Cerebellar cortex (tissue), 1 donor: ENCODE measurements at regions not wholly inside any gene's neighbourhood (a gene's known extent, or its start where the extent isn't known, plus 50 kb on each side); places are given as distances from the start of the nearest gene placed in this dataset.
"Not testable (repeated sequence)": the region's sequence is repeated elsewhere in the genome, so short reads cannot be mapped to it uniquely, and the experiment has no call there.

Experiments used
- DNase-seq: peaks from one replicate; pipeline ENCODE4 v3.0.0-alpha.2; 2015; ENCODE audit warnings: low spot score

- no peak for DNase-seq
Observed at GRCh38 chr4:124943145-124943889, 230.8 kb upstream of the ANKRD50 start.

DNA sequence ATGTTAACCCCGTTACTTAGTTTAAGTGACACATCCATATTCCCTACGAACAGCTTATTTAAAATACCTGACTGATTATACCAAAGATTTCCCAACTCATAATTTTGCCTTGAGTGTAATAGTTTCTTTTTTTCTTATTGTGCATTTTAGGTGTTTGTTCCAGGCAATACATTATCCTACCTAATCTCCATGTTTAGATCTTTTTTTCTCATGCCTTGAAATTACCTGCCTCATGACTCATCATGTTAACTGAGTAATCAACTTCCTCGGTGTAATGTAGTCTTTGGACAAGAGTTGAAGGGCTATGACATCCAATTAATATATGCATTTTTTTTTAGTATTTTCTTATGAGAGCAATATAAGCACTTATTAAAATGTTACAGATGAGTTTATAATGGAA, 228.7 kb upstream of the ANKRD50 start:
- DNase-seq = no peak

DNA sequence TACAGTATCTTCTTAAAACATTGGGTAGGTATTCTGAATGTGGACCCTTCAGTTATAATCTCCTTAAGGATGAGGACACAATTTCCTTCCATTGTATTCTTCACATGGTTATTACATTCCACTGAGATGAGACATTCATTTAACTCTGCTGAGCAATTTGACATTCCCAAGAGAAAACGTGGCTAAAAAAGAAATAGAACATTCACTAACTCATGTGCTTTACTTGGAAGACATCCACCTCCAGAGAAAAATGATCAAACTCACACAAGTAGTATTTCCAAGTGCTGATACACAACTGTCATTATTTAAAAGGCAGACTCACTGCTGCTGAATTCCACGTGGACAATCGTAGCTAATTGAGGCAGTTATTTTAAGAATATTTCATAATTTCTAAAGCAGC, 227.9 kb upstream of the ANKRD50 start:
- DNase-seq = no peak

DNA sequence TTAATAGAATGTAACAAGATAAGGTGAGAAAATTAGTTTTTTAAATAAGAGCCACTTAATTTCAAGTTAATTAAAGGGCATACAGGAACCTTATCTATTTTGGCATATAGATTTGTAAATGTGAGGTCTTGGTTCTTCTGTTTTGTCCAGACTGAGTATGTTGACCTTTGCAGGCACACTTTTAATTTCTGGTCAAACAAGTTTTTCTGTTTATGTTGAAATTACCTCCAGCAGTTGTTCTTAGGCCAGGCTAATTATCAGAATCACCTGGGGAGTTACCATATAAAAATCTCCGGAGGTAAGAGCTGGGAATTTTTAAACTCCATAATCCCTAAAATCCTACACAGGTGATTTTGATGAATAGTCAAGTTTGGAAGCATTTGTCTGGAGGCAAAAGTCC, 227.4 kb upstream of the ANKRD50 start:
- DNase-seq = no peak

- no peak for DNase-seq
Observed at GRCh38 chr4:124938836-124939235, 226.3 kb upstream of the ANKRD50 start.

DNA sequence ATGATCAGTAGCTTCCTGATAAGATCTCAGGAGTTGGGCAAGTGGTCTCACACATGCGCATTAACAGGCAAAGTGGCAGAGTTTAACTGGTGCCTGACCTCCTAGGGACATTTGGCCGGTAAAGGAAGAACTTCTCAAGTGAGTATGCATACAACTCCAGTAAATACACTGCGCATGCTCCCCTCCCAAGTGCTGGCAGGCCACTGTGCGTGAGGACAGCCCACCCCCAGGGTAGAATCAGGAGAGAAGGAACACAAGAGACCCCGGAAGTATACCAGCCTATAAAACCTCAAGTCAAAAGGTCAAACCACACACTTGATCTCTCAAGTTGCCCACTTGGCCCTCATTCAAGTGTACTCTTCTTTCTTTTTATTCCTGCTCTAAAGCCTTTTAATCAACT, 225.5 kb upstream of the ANKRD50 start:
- no peak for DNase-seq

DNA sequence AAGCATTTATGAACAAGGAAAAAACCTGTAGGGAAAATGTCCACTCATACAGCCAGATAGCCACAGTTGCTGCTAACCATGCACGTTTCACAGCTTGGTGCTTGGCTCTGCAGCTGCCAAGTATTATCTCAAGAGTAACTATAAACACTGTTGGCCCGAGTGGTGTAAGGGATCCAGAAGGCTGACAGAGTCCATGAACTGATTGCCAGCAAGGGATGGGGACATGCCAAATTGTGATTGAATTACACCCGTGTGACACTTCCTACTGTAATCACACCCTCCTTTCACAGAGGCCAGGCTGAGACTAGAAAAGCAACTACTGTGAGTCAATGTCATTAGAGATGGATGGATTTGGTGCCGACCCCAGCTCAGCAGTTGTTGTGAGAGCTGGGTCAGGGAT, 223.9 kb upstream of the ANKRD50 start:
- DNase-seq = peak; percentile 16

GRCh38 chr4:124934916-124935315, 222.4 kb upstream of the ANKRD50 start:
- no peak for DNase-seq

GRCh38 chr4:124933521-124933920, 221.0 kb upstream of the ANKRD50 start:
- no peak for DNase-seq

DNA sequence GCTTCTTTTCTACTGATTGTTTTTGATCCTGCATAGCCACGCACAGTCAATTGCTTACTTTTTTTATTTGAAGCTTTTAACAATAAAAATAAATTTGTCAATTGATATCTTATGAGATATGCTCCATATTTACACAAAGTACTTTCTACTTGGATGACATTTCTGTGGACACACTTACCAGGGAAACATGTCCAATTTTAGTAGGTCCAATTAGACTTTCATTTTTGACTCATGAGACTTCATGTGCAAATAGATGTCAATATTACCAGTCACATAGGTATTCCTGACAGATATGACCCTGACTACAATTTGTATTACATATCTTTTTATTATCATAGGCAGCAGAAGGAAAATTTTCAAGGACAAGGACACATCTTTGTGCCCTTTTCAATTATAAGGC, 219.9 kb upstream of the ANKRD50 start:
- DNase-seq = no peak

DNA sequence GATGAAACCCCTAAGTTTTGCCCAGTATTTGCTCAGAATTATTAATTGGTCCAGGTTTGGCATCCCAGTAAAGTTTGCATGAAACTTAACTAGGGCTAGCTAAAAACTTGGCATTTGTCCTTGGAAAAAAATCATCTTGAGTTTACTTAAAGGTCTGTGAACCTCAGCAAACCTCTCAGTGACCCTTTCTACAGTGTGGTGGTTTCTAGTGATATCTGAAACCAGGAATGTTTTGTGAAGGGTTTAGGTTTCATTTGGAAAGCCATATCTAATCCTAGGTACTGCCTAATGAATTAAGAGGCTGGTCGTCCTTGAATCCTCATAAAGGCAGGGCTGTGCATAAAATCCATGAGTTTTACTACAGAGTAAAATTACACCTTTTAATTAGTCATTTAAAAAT, 218.5 kb upstream of the ANKRD50 start:
- no peak for DNase-seq

GRCh38 chr4:124922748-124923147, 210.2 kb upstream of the ANKRD50 start:
- not testable (repeated sequence) for DNase-seq

DNA sequence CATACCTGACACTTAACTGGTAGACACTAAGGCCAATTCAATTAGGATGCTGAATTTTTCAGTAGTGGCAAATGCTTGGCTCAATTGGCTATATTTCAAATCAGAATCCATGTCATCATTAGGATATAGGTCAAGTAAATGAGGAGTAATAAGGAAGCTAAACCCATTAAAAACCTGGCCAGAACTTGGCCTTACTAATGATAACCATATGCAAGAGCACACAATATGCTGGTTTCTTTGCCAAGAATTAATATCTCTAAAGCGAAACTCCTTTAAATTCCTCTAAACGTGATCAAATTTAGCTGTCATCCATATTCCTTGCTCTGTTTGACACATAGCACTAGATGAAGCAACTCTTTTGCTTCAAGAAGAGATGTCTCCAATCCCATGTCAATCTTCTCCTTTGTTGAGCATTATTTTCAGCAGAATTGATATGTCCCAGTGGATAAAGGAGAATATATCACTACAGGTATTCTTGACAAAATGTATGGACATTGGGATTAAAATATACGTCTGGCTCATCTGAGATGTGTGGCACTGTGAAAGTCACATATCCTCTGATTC, 206.1 kb upstream of the ANKRD50 start:
- no peak for DNase-seq

DNA sequence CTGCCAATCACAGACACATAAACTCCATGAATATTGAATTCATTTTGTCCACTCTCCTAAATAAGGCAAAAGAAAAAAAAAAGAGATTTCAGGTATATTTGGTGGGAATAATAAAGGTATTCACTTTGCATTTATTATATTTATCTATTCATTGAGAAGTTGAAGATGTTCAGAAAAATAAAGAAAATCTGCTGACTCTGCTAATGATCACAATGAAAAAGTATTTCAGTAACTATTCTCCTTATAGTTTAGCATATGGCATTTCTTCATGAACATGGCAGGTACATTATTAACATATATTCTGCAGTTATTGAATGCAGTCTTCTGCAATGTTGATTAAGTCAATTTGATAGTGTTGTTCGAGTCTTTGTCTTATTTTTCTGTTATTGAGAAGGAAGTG, 202.5 kb upstream of the ANKRD50 start:
- no peak for DNase-seq

- no peak for DNase-seq
Observed at GRCh38 chr4:124913237-124913636, 200.7 kb upstream of the ANKRD50 start.

DNA sequence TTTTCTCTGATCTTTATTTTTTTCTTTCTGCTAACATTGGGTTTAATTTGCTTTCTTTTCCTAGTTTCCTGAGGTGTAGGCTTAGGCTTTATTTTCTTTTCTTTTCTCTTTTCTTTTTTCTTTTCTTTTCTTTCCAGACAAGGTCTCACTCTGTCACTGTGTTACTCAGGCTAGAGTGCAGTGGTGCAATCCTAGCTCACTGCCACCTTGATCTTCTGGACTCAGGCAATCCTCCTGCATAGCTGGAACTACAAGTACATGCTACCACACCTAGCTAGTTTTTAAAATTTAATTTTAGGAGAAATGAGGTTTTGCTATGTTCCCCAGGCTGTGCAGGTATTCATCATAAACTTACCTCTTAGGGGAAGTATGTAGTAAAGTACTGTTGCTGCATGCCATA, 197.8 kb upstream of the ANKRD50 start:
- DNase-seq = no peak

DNA sequence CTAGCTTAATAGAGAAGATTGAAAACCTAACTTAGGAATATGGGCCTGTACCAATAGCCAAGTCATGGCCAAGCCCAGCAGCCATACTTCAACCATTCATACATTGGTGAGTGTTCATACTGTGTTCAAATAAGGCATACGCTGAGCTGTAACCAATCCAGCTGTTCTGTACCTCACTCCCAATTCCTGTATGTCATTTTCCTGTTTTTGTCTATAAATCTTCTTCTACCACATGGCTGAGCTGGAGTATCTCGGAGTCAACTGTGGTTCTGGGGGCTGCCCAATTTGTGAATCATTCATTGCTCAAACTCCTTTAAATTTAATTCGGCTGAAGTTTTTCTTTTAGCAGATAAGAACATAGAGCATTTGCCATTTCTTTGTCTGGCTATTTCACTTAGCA, 195.3 kb upstream of the ANKRD50 start:
- no peak for DNase-seq

DNA sequence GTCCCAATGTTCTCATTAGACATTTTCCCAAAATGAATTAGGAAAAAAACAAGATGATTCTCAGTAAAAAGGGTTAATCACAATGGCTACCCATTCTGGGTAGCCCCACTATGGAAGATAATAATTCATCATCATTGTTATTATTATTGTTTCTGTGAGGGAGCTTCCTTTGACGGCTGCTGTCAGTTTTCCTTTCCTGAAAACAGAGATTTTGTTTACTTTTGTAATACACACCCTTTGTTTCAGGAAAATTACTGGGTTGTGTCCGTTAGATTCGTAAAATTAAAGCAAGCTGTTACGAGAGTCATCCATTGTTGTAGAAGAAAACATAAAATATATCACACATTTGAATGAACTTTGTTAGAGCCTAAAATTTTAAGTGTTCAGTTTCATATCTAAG, 192.9 kb upstream of the ANKRD50 start:
- no peak for DNase-seq

DNA sequence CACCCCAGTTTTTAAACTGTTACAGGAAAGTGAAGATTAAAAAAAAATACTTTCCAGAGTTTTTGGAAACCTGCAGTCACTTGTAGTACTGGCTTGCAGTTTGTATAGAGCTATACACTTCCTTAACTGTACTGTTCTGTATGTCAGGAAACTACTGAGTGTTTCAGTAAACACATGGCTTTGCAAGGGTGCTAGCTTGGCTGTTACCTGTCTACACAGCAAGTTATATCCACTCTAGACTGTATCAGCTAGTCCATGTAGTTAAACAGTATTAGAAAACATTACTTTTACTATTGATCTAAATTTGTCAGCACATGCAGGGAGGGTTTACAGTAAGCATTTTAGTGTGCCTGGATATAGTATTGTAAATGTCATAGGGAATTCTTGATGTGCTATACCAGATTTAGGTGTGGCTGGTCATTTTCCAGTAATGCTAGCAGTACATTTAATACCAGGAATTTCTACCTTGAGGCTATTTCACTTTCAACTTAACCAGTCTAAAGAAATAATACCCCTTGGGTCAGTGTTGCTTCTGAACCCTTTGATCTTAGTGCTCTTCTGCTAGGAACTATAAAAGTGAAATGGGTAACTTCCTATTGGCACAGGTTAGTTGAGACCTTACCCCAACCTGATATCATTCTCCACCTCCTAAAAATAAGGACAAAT, 192.3 kb upstream of the ANKRD50 start:
- DNase-seq = no peak

DNA sequence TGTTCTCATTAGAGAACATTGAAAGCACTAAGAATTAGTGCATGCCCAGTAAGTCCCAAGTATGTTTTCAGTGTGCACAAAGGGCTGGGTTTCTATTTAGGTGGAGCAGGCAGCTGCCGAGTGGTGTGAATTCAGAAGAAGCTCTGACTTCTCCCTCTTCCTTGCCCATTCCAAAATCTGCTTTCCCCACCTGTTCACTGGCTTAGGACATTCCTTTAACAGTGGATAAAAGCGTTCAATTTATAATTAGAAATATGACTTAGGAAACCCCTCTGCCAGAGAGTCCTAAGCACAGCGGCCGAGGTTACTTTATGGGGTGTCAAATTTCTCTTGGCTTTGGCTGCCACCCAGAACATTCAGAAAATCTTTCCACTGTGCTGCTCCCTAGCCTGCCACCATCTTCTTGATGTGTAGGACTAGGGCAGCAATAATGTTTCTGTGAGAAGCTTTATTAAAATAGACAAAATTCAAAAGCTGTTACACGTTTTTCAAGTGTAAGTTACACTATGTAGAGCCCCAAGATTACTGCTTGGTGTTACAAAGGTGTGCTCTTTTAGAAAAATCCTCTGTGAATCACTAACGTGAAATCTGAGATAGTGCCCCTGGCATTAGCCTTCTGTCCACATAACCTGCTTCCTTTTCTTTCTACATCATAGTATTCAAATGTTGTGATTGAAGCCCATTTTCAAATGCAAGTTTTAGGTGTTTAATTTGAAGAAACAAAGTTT, 191.6 kb upstream of the ANKRD50 start:
- DNase-seq = no peak

DNA sequence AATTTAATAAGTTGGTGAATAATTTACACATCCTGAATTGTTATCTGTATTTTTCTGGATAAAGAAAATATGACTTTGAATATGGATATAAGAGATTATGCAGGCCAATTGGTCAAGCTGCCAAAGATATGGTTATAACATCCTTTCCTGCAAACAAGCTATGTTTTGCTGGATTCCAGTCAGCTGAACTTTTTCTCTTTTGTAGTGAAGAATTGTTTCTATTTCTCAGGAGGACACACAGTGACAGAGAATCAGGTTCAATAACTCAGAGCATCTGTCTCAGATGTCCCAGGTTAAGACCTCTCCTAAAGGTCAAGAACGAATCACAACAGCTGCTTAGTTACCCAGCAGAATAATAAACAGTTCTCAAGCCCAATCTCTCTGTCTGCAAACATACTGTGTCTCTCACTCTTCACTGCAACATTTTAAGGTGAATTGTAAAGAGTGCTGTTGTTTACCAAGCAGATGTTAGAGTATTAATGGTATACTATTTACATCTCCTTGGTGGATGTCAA, 189.5 kb upstream of the ANKRD50 start:
- DNase-seq = no peak

- no peak for DNase-seq
Observed at GRCh38 chr4:124899997-124900396, 187.5 kb upstream of the ANKRD50 start.

GRCh38 chr4:124890522-124890921, 178.0 kb upstream of the ANKRD50 start:
- DNase-seq = no peak
